Stomach (tissue), 8 donors: ENCODE measurements at regions not wholly inside any gene's neighbourhood (a gene's known extent, or its start where the extent isn't known, plus 50 kb on each side); places are given as distances from the start of the nearest gene placed in this dataset.
"Not testable (repeated sequence)": the region's sequence is repeated elsewhere in the genome, so short reads cannot be mapped to it uniquely, and the experiment has no call there.

ENCODE experiments used
- DNase-seq, 2 donors: peaks; one replicate each; pipeline versions ENCODE4 v3.0.0 to v3.0.0-alpha.2; 2013 to 2019
- H3K27ac ChIP-seq, 5 donors: fragments of 200-600 bp in 4 of 5; sonication (generic) in 4 of 5; one replicate each; pipeline ENCODE4 v1.5.1; 2013 to 2019; ENCODE audit warnings: mild to moderate bottlenecking in 1 of 5, moderate library complexity in 1 of 5
- H3K27me3 ChIP-seq, 3 donors: fragments of 200-600 bp; sonication (generic); one replicate each; pipeline ENCODE4 v1.5.1; 2017 to 2019; ENCODE audit warnings: mixed run types in 1 of 3
- H3K36me3 ChIP-seq, 4 donors: fragments of 200-600 bp; sonication (generic); 1 replicate in 3 of 4; 2 replicates in 1 of 4; pipeline ENCODE4 v1.5.1; 2016 to 2019
- H3K4me1 ChIP-seq, 4 donors: fragments of 200-600 bp; sonication (generic); one replicate each; pipeline ENCODE4 v1.5.1; 2016 to 2019
- H3K4me3 ChIP-seq, 4 donors: fragments of 200-600 bp; sonication (generic) in 3 of 4; one replicate each; pipeline ENCODE4 v1.5.1; 2016 to 2019; ENCODE audit warnings: mild to moderate bottlenecking in 1 of 4
- H3K9me3 ChIP-seq, 4 donors: fragments of 200-600 bp; sonication (generic); one replicate each; pipeline ENCODE4 v1.5.1; 2016 to 2019
- EP300 ChIP-seq: sonication (generic); formaldehyde crosslinking; IDR thresholded peaks from one replicate; pipeline ENCODE4 v1.6.1; 2017; ENCODE audit warnings: antibody characterized with exemption
- POLR2A ChIP-seq, 4 donors: fragments of 450-650 bp; IDR thresholded peaks; one replicate each; pipeline ENCODE4 v1.6.1; 2016; ENCODE audit warnings: antibody characterized with exemption in 4 of 4, control low read depth in 2 of 4, mild to moderate bottlenecking in 1 of 4, moderate library complexity in 1 of 4
- POLR2AphosphoS5 ChIP-seq, 3 donors: sonication (generic); formaldehyde crosslinking; IDR thresholded peaks; one replicate each; pipeline ENCODE4 v1.6.1; 2016; ENCODE audit warnings: antibody characterized with exemption in 3 of 3
- WGBS, 5 donors: extraction: QIAGEN DNeasy Blood & Tissue Kit in 3 of 5; methylation state at CpG; one replicate each; pipeline versions ENCODE4 v1.1.5 to v1.1.7; 2013 to 2018; 5-methylcytosine and 5-hydroxymethylcytosine counted together
- intact Hi-C: fragments of 100-400 bp; cut with DNase I; formaldehyde crosslinking; loops from one replicate; pipeline ENCODE4 v1.15.1; 2023; ENCODE audit warnings: low total_unique reads
- TF ChIP-seq, protein P1 (sequence below), 7 experiments: fragments of 450-650 bp in 4 of 7; fragments of 200-600 bp in 3 of 7; sonication (generic) in 3 of 7; IDR thresholded peaks; one replicate each; pipeline ENCODE4 v1.5.1; 2016 to 2019; ENCODE audit warnings: antibody characterized with exemption in 7 of 7, control low read depth in 2 of 7, mild to moderate bottlenecking in 1 of 7
- donor health status: healthy with polysubstance abuse.
- donor health status: Bipolar disorder and iron deficiency.
- donor health status: healthy.

GRCh38 chr10:46169736-46170135, 117.1 kb upstream of the ANTXRL start:
- H3K4me1 ChIP-seq, result no peaks in the 10 kb centered on the region
- no peak overlapping the region for H3K27ac ChIP-seq
- DNase-seq, result no peak
- H3K9me3 ChIP-seq, result peaks cover 0 to 10% (median 3%) of the 10 kb centered on the region in 4 donors
- H3K36me3 ChIP-seq, result no peaks in the 10 kb centered on the region
- TF ChIP-seq POLR2AphosphoS5 (IDR thresholded peaks at IDR 0.05), result no peak
- no peak for TF ChIP-seq POLR2A (IDR thresholded peaks at IDR 0.05)
- TF ChIP-seq EP300, result no peak
- TF ChIP-seq, protein P1, sequence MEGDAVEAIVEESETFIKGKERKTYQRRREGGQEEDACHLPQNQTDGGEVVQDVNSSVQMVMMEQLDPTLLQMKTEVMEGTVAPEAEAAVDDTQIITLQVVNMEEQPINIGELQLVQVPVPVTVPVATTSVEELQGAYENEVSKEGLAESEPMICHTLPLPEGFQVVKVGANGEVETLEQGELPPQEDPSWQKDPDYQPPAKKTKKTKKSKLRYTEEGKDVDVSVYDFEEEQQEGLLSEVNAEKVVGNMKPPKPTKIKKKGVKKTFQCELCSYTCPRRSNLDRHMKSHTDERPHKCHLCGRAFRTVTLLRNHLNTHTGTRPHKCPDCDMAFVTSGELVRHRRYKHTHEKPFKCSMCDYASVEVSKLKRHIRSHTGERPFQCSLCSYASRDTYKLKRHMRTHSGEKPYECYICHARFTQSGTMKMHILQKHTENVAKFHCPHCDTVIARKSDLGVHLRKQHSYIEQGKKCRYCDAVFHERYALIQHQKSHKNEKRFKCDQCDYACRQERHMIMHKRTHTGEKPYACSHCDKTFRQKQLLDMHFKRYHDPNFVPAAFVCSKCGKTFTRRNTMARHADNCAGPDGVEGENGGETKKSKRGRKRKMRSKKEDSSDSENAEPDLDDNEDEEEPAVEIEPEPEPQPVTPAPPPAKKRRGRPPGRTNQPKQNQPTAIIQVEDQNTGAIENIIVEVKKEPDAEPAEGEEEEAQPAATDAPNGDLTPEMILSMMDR (IDR thresholded peaks at IDR 0.05), result no peak
- intact Hi-C loops, result no loop called here
- no peak overlapping the region for H3K4me3 ChIP-seq
- no peaks in the 10 kb centered on the region for H3K27me3 ChIP-seq

DNA sequence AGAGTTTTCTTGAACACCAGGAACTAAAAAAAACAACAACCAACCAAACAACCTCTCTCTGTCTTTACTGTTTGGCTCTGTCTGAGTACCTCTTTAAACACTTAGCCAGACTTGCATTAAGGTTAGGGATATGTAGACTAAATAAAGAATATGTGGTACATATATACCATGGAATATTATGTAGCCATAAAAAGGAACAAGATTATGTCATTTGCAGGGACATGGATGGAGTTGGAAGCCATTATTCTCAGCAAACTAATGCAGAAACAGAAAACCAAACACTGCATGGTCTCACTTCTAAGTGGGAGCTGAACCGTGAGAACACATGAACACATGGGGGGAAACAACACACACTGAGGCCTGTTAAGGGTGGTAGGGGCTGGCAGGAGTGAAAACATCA, 116.0 kb upstream of the ANTXRL start:
- Histone ChIP-seq H3K4me3 (no peak overlapping the region), H3K27me3 (no peaks in the 10 kb centered on the region), H3K27ac (no peak overlapping the region), H3K9me3 (peaks cover 0 to 10% (median 3%) of the 10 kb centered on the region in 4 donors), H3K4me1 (no peaks in the 10 kb centered on the region), H3K36me3 (no peaks in the 10 kb centered on the region)
- TF ChIP-seq, protein P1 (IDR thresholded peaks at IDR 0.05), result no peak
- TF ChIP-seq POLR2A (IDR thresholded peaks at IDR 0.05) (no peak), POLR2AphosphoS5 (IDR thresholded peaks at IDR 0.05) (no peak)
- intact Hi-C loops, result no loop called here
- no peak for DNase-seq
- WGBS, 5 donors, result 92 to 100% (median 100%) methylated on average over 1 of the region's 1 CpG

- H3K4me1 ChIP-seq, result no peaks in the 10 kb centered on the region
- intact Hi-C loops, result no loop called here
- 56 to 62% (median 61%) methylated on average over 3 of the region's 3 CpGs for WGBS, 5 donors
- no peak overlapping the region for H3K27ac ChIP-seq
- H3K27me3 ChIP-seq, result no peaks in the 10 kb centered on the region
- H3K9me3 ChIP-seq, result peaks cover 0 to 10% (median 3%) of the 10 kb centered on the region in 4 donors
- no peaks in the 10 kb centered on the region for H3K36me3 ChIP-seq
- no peak overlapping the region for H3K4me3 ChIP-seq
- TF ChIP-seq POLR2AphosphoS5 (IDR thresholded peaks at IDR 0.05) (no peak), EP300 (no peak), POLR2A (IDR thresholded peaks at IDR 0.05) (no peak)
- TF ChIP-seq, protein P1 (IDR thresholded peaks at IDR 0.05), result no peak
- DNase-seq, result no peak
Observed at GRCh38 chr10:46171661-46172060, 115.1 kb upstream of the ANTXRL start.

- peaks cover 0 to 6% (median under 1%) of the 10 kb centered on the region in 4 donors for H3K9me3 ChIP-seq
Observed at GRCh38 chr10:46175296-46175695, 111.5 kb upstream of the ANTXRL start.

GRCh38 chr10:46175831-46176230, 111.0 kb upstream of the ANTXRL start:
- Histone ChIP-seq H3K27ac (no peak overlapping the region), H3K9me3 (peaks cover 0 to under 1% (median 0%) of the 10 kb centered on the region in 4 donors), H3K4me3 (no peak overlapping the region), H3K36me3 (no peaks in the 10 kb centered on the region), H3K4me1 (no peaks in the 10 kb centered on the region), H3K27me3 (no peaks in the 10 kb centered on the region)
- no peak for DNase-seq
- TF ChIP-seq, protein P1 (IDR thresholded peaks at IDR 0.05), result no peak
- intact Hi-C loops, result no loop called here

More at GRCh38 chr10:46175296-46175695, 111.5 kb upstream of the ANTXRL start:
- H3K4me1 ChIP-seq, result no peaks in the 10 kb centered on the region
- H3K27me3 ChIP-seq, result no peaks in the 10 kb centered on the region
- no peak for TF ChIP-seq POLR2A (IDR thresholded peaks at IDR 0.05)
- H3K36me3 ChIP-seq, result no peaks in the 10 kb centered on the region
- no peak overlapping the region for H3K4me3 ChIP-seq
- WGBS, 5 donors, result 31 to 48% (median 40%) methylated on average over 1 of the region's 1 CpG
- DNase-seq, result peak in 1 of 2 donors; percentile 33
- H3K27ac ChIP-seq, result no peak overlapping the region
- intact Hi-C loops, result no loop called here

- H3K27me3 ChIP-seq, H3K4me3 ChIP-seq, H3K27ac ChIP-seq, intact Hi-C loops, H3K4me1 ChIP-seq, H3K36me3 ChIP-seq, DNase-seq, H3K9me3 ChIP-seq: not testable (repeated sequence)
- 75 to 92% (median 81%) methylated on average over 3 of the region's 3 CpGs for WGBS, 5 donors
Observed at GRCh38 chr10:46187431-46187830, 99.4 kb upstream of the ANTXRL start.
